Memory B cell (primary cell): ENCODE measurements at regions not wholly inside any gene's neighbourhood (a gene's known extent, or its start where the extent isn't known, plus 50 kb on each side); places are given as distances from the start of the nearest gene placed in this dataset.

Experiments
- ATAC-seq: fragments of 150-1000 bp; cut with Tn5 transposase; 2 replicates; pipeline ENCODE4 v1.10.0; 2021; ENCODE audit warnings: low read depth, mild to moderate bottlenecking, moderate library complexity
- DNase-seq, 2 donors: peaks; one replicate each; pipeline ENCODE4 v3.0.0; 2022; ENCODE audit warnings: low spot score in 2 of 2
- H3K27ac Mint-ChIP-seq: one replicate; pipeline ENCODE4 v1.8.0; 2022; ENCODE audit warnings: mild to moderate bottlenecking, moderate library complexity, mixed read lengths
- H3K27me3 Mint-ChIP-seq: one replicate; pipeline ENCODE4 v1.8.0; 2022; ENCODE audit warnings: mixed read lengths
- H3K36me3 Mint-ChIP-seq: one replicate; pipeline ENCODE4 v1.8.0; 2022; ENCODE audit warnings: mild to moderate bottlenecking, mixed read lengths
- H3K4me1 Mint-ChIP-seq: one replicate; pipeline ENCODE4 v1.8.0; 2022; ENCODE audit warnings: mixed read lengths
- H3K4me3 Mint-ChIP-seq: one replicate; pipeline ENCODE4 v1.8.0; 2022; ENCODE audit warnings: mild to moderate bottlenecking, moderate library complexity, mixed read lengths
- H3K9me3 Mint-ChIP-seq: one replicate; pipeline ENCODE4 v1.8.0; 2022; ENCODE audit warnings: mixed read lengths

DNA sequence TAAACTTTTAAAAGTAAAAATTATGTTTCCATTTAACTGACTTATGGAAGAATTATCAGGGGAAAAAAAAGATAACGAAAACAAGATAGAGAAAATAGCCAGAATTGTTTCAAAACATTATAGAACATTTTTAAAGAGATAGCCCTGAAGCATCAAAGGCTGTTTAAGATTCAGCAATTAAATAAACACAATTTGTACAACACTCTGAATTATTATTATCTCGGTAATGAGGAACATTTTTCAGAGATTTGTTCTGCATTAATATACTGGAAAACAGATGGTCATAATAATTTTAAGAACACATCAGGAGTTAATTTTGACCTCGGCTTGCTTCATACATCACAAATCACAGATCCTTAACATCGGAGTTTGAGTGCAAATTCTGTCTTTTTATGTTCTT, 643.8 kb downstream of the SORCS1 start:
- H3K9me3 Mint-ChIP-seq = no peaks in the 10 kb centered on the region
- ATAC-seq = no peak
- H3K4me3 Mint-ChIP-seq = no peak overlapping the region
- no peak overlapping the region for H3K27ac Mint-ChIP-seq
- H3K4me1 Mint-ChIP-seq = no peaks in the 10 kb centered on the region
- no peaks in the 10 kb centered on the region for H3K27me3 Mint-ChIP-seq
- no peak for DNase-seq
- no peaks in the 10 kb centered on the region for H3K36me3 Mint-ChIP-seq

DNA sequence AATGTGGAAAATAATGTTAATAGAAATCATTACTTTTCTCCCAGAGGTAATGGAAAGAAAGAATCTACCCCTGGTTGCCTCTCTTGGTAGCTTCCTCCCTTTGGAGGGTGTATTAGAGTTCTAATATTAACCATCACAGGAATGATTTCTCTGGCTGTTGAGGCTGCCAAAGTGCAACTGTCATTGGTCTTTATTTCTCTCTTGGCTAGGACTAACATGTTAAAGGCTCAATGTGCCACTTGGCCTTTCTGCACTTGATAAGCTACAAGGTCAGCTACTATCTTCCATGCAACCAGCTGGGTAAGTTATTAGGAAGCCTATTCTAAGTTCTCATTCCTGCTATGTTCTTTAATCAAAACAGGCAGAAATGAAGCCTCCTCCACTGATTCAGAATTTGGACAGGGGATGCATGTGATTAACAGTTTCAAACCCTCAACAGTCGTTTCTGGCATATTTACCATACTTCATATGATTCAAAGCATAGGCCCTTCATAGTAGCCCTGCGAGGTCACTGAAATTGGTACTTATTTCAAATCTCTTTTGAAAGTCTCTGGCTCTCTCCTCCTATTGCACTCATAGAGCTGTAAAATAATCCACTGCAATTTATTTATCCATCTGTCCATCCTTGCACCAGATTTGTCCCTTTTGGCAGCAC, 645.0 kb downstream of the SORCS1 start:
- Mint-ChIP-seq H3K27me3 (no peaks in the 10 kb centered on the region), H3K36me3 (no peaks in the 10 kb centered on the region), H3K27ac (no peak overlapping the region), H3K4me3 (no peak overlapping the region), H3K4me1 (no peaks in the 10 kb centered on the region), H3K9me3 (peaks cover 1% of the 10 kb centered on the region)
- ATAC-seq (no peak), DNase-seq (no peak)

DNA sequence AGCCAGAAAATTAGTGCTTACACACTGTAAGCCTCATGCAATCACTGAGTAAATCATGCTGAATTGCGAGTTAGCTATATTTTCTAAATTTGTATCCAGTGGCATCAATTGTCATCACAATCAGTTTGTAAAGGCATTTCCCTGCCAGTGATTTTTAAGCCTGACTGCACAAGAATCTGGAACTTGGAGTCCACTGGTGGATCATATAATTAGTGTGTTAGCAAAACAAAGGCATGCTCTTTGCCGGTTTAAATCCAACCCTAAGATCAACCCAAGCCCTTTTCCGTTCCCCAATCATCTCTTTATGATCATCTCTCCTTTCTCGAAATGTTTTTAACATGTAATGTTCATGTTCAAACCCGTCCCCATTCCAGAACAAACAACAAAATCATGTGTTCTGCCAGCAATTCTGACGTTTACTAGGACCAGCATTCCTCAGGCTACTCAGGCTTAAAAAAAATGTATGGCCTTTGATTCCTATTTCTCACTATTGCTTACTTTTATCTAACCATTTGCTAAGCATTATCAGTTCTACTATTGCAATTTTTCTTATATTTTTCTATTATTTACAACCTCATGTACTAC, 649.2 kb downstream of the SORCS1 start:
- H3K27ac Mint-ChIP-seq = no peak overlapping the region
- no peaks in the 10 kb centered on the region for H3K36me3 Mint-ChIP-seq
- H3K9me3 Mint-ChIP-seq = peaks cover 1% of the 10 kb centered on the region
- no peak for ATAC-seq
- H3K27me3 Mint-ChIP-seq = no peaks in the 10 kb centered on the region
- no peak for DNase-seq
- H3K4me1 Mint-ChIP-seq = no peaks in the 10 kb centered on the region
- no peak overlapping the region for H3K4me3 Mint-ChIP-seq

DNA sequence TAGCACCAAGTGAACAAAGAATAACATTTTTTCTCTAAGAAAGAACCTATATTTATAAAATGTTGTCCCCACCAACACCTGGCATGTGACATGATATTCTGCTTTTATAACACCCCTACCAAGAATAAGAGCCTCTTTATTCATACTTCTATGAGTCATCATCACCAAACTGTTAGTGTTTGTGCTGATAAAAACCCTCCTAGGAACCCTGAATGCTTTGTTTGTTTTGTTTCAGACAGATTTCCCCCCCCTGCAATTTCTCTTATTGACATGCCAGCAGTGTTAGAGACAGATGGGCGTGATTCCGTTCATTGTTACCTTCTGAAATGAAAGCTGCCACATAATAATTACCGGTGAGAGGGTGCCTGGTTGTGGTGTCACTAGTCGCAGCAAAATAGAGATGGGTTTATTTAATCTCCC, 651.1 kb downstream of the SORCS1 start:
- ATAC-seq (no peak), DNase-seq (no peak)
- H3K9me3 Mint-ChIP-seq = peaks cover 1% of the 10 kb centered on the region
- no peak overlapping the region for H3K4me3 Mint-ChIP-seq
- no peaks in the 10 kb centered on the region for H3K27me3 Mint-ChIP-seq
- no peaks in the 10 kb centered on the region for H3K4me1 Mint-ChIP-seq
- no peak overlapping the region for H3K27ac Mint-ChIP-seq
- H3K36me3 Mint-ChIP-seq = no peaks in the 10 kb centered on the region

DNA sequence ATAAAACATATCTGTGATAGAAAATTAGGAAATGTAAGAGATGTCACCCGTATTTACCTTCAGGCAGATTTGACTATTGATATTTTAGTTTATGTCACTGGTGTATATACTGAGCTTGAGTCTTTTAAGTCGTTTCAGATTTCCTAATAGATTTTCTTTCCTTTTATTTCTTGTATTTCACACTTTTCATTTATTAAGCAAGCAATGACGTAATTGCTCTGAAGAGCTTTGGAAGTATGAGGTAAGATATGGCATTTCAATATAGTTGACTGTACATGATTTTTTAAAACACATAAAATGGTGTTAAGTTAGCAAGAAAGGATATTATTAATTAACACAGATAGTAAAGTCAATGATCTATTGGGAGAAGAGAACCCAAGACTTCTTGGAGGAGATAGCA, 652.6 kb downstream of the SORCS1 start:
- Mint-ChIP-seq H3K27me3 (no peaks in the 10 kb centered on the region), H3K4me1 (no peaks in the 10 kb centered on the region), H3K36me3 (no peaks in the 10 kb centered on the region), H3K4me3 (no peak overlapping the region), H3K9me3 (peaks cover 1% of the 10 kb centered on the region), H3K27ac (no peak overlapping the region)
- DNase-seq = no peak
- no peak for ATAC-seq

DNA sequence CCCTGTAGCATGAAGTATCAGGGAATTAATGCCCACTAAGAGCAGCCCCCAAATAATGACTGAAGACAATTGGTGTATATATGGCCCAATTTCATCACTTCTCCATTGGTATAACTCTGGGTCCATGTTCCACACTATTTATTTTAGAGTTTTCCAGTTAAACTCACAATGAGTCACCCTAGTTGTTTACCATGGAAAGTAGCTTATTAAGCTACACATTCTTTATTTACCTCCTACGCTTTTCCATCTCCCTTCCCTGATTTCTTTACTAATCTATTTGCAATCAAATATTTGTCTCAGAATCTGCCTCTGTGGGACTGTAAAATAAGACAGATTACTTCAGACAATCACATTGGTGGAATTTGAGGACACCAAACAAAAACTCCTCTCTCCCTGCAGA, 655.6 kb downstream of the SORCS1 start:
- ATAC-seq (no peak), DNase-seq (no peak)
- Mint-ChIP-seq H3K4me1 (no peaks in the 10 kb centered on the region), H3K27ac (no peak overlapping the region), H3K4me3 (no peak overlapping the region), H3K36me3 (no peaks in the 10 kb centered on the region), H3K27me3 (no peaks in the 10 kb centered on the region), H3K9me3 (no peaks in the 10 kb centered on the region)

DNA sequence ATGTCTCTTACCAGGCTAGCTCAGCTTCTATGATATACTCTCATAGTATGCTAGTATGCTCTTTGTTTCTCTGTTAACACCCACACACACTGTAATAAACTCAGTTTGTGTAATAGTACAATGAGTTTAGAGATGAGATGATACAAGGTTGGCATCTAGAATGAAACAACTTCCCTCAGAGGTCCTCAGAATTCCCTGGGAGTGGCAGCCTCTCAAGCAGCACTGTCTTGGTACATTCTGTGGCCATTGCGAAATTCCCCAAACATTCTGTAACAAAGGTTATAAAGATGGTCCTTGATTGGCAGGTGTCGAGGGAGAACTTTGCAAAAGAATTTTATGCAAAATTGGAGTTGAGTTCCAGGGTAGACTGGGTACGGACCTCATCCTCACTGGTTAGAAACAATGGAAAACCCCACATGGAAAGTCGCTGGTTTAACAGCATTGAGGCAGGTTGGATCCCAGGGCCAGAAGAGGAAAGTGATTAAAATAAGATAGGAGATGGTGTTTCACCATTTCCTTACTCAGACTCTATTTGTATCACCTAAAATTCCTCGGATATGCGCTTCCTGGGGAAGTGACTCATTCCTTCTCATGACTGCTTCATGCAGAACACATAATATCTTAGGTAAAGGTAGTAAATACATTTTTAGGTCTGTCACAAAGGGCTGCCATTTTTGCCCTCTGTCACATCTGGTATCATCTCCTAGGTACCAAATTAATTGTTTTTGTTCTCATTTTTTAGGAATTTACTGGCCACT, 657.8 kb downstream of the SORCS1 start:
- no peak overlapping the region for H3K27ac Mint-ChIP-seq
- no peak for ATAC-seq
- H3K36me3 Mint-ChIP-seq = no peaks in the 10 kb centered on the region
- no peak for DNase-seq
- H3K4me1 Mint-ChIP-seq = no peaks in the 10 kb centered on the region
- H3K27me3 Mint-ChIP-seq = no peaks in the 10 kb centered on the region
- peaks cover 2% of the 10 kb centered on the region for H3K9me3 Mint-ChIP-seq
- H3K4me3 Mint-ChIP-seq = no peak overlapping the region

DNA sequence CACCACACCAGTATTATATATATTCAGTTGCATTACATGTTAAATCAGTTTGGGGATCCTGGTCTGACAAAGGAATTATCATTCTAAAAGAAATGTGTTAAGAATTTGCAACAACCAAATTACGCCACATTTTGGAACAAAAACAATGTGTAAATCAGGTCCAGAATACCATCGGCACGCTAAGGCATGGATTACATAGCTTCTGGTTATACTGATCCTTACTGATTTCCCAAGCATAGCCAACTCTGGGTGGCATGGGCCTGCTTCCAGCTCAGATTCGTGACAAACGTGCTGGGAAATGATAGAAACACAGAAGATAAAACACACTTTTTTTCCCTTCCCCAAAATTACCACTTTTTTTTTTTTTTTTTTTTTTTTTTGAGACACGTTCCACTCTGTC, 660.0 kb downstream of the SORCS1 start:
- Mint-ChIP-seq H3K9me3 (peaks cover 2% of the 10 kb centered on the region), H3K27me3 (no peaks in the 10 kb centered on the region), H3K4me3 (no peak overlapping the region), H3K27ac (no peak overlapping the region), H3K36me3 (no peaks in the 10 kb centered on the region), H3K4me1 (no peaks in the 10 kb centered on the region)
- DNase-seq (no peak), ATAC-seq (no peak)

DNA sequence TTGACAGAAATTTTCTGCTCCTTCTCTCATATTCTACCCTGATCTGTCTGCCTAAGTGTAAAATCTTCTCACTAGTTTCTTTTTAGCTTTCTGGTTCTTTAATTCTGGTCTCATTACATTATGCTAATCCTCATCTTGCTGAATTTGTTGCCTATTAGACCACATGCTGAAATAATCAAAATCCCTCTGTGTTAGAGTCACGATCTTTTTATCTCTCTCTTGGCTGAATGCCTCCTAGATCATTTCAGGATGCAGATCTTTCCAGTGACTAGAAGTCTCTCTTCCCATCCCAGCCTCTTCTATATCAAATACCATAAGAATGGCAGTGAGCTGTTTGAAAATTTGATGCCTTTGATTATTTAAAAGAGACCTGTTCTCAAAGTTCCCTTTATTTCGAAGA, 661.9 kb downstream of the SORCS1 start:
- Mint-ChIP-seq H3K4me3 (no peak overlapping the region), H3K27ac (no peak overlapping the region), H3K9me3 (peaks cover 2% of the 10 kb centered on the region), H3K27me3 (no peaks in the 10 kb centered on the region), H3K4me1 (no peaks in the 10 kb centered on the region), H3K36me3 (no peaks in the 10 kb centered on the region)
- ATAC-seq (no peak), DNase-seq (no peak)

DNA sequence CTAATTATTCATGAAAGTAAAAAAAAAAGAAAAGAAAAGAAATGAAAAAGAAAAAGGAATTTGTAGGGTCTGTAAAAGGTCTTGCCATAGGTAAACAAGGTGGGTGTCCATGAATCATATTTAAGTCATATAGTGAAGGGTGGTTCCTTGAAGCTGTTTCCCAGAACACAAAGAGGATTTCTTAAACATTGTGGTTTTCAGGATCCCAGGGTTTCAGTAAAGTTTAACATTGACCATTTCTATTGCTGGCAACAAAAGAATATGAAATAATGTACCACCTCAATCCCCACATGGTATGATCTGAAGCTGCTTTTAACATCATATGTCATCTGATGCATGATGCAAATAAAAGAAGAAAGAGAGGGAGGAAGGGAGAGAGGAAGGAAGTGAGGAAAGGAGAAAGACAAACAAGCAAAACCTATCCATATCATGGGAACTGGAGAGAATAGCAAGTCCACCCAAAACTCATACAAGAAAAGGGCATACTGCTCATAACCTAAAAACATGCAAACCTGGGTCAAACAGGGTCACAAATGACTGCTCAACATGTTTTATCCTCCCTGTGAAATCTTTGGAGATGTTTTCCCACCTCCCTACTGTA, 663.5 kb downstream of the SORCS1 start:
- Mint-ChIP-seq H3K36me3 (no peaks in the 10 kb centered on the region), H3K27me3 (no peaks in the 10 kb centered on the region), H3K27ac (no peak overlapping the region), H3K4me1 (no peaks in the 10 kb centered on the region), H3K9me3 (peaks cover 2% of the 10 kb centered on the region), H3K4me3 (no peak overlapping the region)
- DNase-seq = no peak
- ATAC-seq = no peak

DNA sequence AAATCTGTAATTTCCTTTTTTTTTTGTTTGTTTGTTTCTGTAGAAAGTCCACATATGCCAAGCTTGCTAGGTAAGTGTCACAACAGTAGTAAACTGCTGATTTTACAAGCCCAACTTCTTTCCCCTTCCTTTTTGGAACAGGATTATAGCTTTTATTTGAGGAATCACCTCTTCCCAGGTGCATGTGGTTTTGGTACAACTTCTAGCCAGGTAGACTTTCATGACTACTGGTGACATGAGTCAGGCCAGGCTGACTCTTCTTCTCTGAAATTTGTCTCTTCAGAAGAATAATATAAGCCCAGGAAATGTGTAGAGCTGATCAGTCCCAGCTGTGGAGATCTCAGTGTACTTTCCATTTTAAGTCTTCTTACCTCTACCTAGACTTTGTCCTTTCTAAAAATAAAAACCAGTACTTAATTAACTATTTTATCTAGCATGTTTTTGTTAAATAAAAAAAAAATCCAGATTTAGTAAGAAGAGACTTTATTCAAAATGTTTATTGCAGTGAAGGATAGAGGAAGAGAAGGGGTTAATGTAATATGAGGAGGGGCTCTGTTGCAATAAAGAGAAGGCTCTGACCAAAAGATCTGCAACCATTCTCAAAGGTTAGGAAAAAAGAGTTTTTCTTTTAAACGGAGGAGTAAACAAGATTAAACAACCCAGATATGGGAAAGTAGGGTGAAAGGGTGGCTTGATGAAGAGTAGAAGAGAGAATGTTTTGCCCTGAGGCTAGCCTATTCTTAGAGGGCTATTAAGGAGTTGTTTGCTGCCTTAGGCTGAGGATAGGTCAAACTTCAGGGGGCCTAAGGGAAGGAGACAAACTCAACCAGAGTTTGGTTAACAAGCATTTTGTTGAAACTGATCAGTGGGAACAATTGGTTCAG, 664.2 kb downstream of the SORCS1 start:
- ATAC-seq (no peak), DNase-seq (no peak)
- Mint-ChIP-seq H3K4me3 (no peak overlapping the region), H3K27me3 (no peaks in the 10 kb centered on the region), H3K4me1 (no peaks in the 10 kb centered on the region), H3K36me3 (no peaks in the 10 kb centered on the region), H3K9me3 (peaks cover 2% of the 10 kb centered on the region), H3K27ac (no peak overlapping the region)

DNA sequence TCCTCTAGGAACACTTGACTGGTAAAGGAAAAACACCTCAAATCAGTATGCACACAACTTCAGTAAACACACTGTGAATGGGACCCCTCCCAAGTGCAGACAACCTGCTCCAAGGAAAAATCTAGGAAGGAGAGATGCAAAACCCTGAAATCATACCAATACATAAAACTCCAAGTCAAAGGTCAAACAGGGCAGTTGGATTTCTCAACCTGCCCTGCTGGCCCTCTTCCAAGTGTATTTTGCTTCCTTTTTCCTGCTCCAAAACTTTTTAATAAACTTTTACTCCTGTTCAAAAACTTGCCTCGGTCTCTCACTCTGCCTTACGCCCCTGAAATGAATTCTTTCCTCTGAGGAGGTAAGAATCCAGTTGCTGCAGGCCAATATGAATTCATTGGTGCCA, 665.1 kb downstream of the SORCS1 start:
- Mint-ChIP-seq H3K27me3 (no peaks in the 10 kb centered on the region), H3K4me3 (no peak overlapping the region), H3K9me3 (peaks cover 2% of the 10 kb centered on the region), H3K36me3 (no peaks in the 10 kb centered on the region), H3K27ac (no peak overlapping the region), H3K4me1 (no peaks in the 10 kb centered on the region)
- DNase-seq = no peak
- no peak for ATAC-seq

DNA sequence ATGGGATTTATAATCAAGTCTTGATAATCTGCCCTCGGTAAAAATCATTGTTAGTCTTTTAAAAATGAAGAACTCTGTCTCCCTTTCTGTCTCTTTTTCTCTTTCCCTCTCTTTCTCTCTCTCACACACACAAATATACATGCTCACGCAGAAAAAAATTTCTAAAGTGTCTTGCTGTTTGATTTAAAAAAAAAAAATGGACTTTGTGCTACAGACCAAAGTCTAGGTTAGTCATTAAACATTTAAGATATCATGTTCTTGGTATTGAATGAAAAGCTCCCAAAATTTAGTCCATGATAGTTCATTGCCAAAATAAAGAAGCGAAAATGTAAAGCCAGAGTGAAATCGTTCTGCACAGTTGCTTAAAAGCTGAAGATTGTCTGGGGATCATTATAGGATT, 665.8 kb downstream of the SORCS1 start:
- Mint-ChIP-seq H3K9me3 (peaks cover 2% of the 10 kb centered on the region), H3K27ac (no peak overlapping the region), H3K4me3 (no peak overlapping the region), H3K27me3 (no peaks in the 10 kb centered on the region), H3K4me1 (no peaks in the 10 kb centered on the region), H3K36me3 (no peaks in the 10 kb centered on the region)
- DNase-seq (no peak), ATAC-seq (no peak)

DNA sequence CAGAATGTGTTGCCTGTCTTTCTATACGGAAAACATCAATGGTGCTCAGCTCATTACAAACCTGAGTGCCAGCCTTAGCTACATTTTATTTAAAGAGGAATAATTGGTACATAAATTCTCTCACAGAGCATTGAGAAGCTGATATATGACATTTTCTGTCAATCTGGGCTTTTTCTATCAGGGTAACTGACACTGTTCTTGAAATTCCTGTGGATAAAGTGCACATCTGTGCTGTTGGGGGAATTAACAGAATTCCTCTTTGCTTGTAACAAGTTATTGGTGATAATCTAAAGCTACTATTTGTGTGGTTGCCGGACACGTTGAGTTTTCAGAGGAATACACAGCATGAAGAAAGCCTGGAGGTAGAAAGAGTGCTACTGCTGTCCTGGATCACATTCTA, 668.6 kb downstream of the SORCS1 start:
- Mint-ChIP-seq H3K4me1 (no peaks in the 10 kb centered on the region), H3K36me3 (no peaks in the 10 kb centered on the region), H3K27ac (no peak overlapping the region), H3K27me3 (no peaks in the 10 kb centered on the region), H3K4me3 (no peak overlapping the region), H3K9me3 (no peaks in the 10 kb centered on the region)
- ATAC-seq (no peak), DNase-seq (no peak)
